ENCODE measurements at regions not wholly inside any gene's neighbourhood (a gene's known extent, or its start where the extent isn't known, plus 50 kb on each side); places are given as distances from the start of the nearest gene placed in this dataset.
"Not testable (repeated sequence)": the region's sequence is repeated elsewhere in the genome, so short reads cannot be mapped to it uniquely, and the experiment has no call there.

DNA sequence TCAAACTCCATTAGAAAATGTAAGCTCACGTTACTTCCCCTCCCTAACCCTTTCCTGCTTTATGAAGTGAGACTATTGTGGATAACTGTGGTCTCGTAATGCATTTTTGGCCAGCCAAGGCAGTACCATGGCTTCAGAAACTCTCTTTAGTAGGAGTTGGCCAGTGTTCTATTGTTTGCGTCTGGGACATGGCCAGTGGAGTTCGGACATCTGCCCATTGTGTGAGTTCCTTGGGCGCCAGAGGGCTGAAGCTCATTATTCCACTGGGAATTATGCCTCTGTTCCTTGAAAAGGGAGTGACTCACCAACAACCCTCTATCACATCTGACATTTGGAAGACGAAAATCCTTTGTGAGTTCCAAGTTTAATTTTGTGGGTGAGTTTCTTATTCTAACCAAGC is 319.5 kb upstream of the SOX9 start:
- TF ChIP-seq Cebpa-rat (IDR thresholded peaks at IDR 0.05): no peak
- Histone ChIP-seq H3K4me1 (no peaks in the 10 kb centered on the region), H3K4me2 (no peak overlapping the region), H3K27ac (no peak overlapping the region), H3K4me3 (no peak overlapping the region), H3K36me3 (no peaks in the 10 kb centered on the region), H3K9me3 (no peaks in the 10 kb centered on the region), H3K9ac (no peak overlapping the region), H3K27me3 (no peaks in the 10 kb centered on the region), H4K20me1 (no peaks in the 10 kb centered on the region)

DNA sequence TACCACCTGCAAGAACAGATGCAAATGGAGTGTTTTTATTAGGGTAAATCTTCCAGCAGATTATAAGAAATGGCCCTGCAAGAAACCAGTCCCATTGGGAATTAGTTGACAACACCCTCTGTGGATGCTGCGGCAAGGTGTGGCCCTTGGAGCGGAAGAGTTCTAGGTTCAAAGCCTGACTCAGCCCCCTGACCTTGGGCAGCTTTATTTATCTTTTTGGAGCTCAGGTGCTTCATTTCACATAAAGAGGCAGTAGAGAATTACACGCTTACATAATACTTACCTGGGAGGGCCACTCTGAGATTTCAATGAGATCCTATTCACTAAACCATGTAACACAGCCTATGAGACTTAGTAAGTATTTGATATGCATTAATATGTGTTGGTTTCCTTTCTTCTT is 318.2 kb upstream of the SOX9 start:
- no peaks in the 10 kb centered on the region for H3K27me3 ChIP-seq
- H3K36me3 ChIP-seq: no peaks in the 10 kb centered on the region
- no peak overlapping the region for H3K27ac ChIP-seq
- H3K9ac ChIP-seq: no peak overlapping the region
- no peaks in the 10 kb centered on the region for H3K9me3 ChIP-seq
- TF ChIP-seq Cebpa-rat (IDR thresholded peaks at IDR 0.05): no peak
- no peaks in the 10 kb centered on the region for H4K20me1 ChIP-seq
- no peaks in the 10 kb centered on the region for H3K4me1 ChIP-seq
- no peak overlapping the region for H3K4me2 ChIP-seq
- no peak overlapping the region for H3K4me3 ChIP-seq

DNA sequence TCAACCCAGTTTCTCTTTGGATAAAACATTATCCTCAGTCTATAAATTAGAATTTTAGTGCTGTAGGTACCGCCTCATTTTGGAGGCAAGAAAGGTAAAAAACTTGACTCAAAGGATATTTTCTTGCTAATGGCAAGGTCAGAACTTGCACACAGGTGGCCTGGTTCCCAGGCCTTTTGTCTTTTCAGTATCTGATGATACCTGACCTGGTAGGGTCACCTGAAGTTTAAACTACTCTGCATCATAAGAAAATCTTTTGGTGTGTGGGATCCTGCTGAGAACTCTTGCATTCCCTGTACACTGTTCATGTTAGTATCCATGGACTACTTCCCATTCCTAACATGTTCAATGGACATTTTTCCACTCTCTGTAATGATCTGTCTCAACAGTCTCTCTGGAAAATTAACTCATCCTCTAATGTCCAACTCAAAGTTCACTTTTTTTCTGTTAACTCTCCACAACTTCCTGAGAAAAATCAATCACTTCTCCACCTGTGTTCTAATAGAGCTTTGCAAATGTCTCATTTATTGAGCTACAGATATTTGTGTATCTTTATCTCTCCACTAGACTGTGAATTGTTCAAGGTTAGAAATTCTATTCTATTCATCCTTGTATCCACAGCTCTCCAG is 317.1 kb upstream of the SOX9 start:
- Histone ChIP-seq H3K4me1 (no peaks in the 10 kb centered on the region), H3K9ac (no peak overlapping the region), H3K4me3 (no peak overlapping the region), H3K27ac (no peak overlapping the region), H4K20me1 (no peaks in the 10 kb centered on the region), H3K9me3 (no peaks in the 10 kb centered on the region), H3K36me3 (no peaks in the 10 kb centered on the region), H3K4me2 (no peak overlapping the region), H3K27me3 (no peaks in the 10 kb centered on the region)
- TF ChIP-seq Cebpa-rat (IDR thresholded peaks at IDR 0.05): no peak

DNA sequence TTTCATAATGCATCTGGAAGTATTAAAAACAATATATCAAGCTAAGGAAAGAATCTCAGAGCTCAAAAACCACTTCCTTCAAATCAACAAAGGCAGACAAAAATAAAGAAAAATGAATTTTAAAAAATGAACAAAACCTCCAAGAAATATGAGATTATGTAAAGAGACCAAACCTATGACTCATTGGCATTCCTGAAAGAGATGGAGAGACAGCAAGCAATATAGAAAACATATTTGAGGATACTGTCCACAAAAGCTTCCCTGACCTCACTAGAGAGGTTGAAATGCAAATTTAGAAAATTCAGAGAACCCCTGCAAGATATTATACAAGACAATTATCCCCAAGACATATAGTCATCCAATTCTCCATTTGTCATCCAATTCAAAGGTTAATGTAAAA is 311.3 kb upstream of the SOX9 start:
- Histone ChIP-seq H3K27me3 (no peaks in the 10 kb centered on the region), H4K20me1 (no peaks in the 10 kb centered on the region), H3K9ac (no peak overlapping the region), H3K4me2 (no peak overlapping the region), H3K9me3 (no peaks in the 10 kb centered on the region), H3K4me3 (no peak overlapping the region), H3K4me1 (no peaks in the 10 kb centered on the region), H3K27ac (no peak overlapping the region), H3K36me3 (no peaks in the 10 kb centered on the region)
- TF ChIP-seq Cebpa-rat (IDR thresholded peaks at IDR 0.05): no peak

DNA sequence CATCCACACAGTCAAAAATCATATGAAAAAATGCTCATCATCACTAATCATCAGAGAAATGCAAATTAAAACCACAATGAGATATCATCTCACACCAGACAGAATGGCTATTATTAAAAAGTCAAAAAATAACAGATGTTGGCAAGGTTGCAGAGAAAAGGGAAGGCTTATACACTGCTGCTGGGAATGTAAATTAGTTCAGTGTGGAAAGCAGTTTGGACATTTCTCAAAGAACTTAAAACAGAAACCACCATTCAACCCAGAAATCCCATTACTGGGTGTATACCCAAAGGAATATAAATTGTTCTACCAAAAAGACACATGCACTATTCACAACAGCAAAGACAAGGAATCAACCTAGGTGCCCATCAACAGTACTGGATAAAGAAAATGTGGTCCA is 307.0 kb upstream of the SOX9 start:
- not testable (repeated sequence) for H4K20me1 ChIP-seq, H3K4me3 ChIP-seq, H3K36me3 ChIP-seq, H3K4me2 ChIP-seq, H3K27ac ChIP-seq, H3K27me3 ChIP-seq, H3K9ac ChIP-seq, H3K9me3 ChIP-seq, H3K4me1 ChIP-seq

DNA sequence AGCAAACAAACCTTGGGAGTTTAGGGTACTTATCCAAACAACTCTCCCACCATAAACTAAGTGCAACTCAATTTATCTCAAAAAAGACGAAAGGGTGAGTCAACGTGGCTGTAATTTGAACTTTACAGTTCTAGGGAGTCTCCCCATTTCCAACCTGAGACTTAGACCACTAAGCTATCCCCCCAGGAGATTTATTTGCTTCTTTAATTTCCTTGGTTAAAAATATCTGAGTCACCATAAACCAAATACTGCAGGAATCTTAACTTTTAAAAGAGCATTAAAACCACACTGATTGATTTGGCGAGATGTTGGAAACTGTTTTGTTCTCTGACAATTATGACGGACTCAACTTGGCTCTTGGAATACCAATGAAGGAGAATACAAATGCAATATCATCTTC is 299.3 kb upstream of the SOX9 start:
- Histone ChIP-seq H3K4me2 (no peak overlapping the region), H3K27me3 (no peaks in the 10 kb centered on the region), H3K4me1 (no peaks in the 10 kb centered on the region), H3K4me3 (no peak overlapping the region), H3K36me3 (no peaks in the 10 kb centered on the region), H4K20me1 (no peaks in the 10 kb centered on the region), H3K9me3 (no peaks in the 10 kb centered on the region), H3K27ac (no peak overlapping the region), H3K9ac (no peak overlapping the region)
- no peak for TF ChIP-seq Cebpa-rat (IDR thresholded peaks at IDR 0.05)

DNA sequence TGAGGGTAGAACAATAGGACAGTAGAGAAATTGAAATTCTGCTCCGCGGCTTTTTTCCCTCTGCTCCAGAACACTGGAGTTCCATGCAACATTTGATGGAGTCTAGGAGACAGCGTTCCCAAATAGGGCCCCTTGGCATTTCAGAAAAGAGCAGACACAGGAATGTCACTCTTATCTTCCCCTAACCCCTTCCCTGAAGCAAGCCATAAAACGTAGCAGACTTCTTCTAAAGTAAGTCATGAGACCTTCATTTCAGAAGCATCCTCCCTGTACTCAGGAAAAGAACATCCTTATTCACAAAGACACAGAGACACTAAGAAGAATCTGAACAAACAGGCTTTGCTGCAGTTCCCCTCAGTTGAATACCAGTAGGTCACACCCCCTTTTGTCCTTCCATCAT is 296.1 kb upstream of the SOX9 start:
- H3K27ac ChIP-seq: no peak overlapping the region
- H3K27me3 ChIP-seq: no peaks in the 10 kb centered on the region
- no peak overlapping the region for H3K4me3 ChIP-seq
- H3K4me1 ChIP-seq: no peaks in the 10 kb centered on the region
- H3K36me3 ChIP-seq: no peaks in the 10 kb centered on the region
- no peak for TF ChIP-seq Cebpa-rat (IDR thresholded peaks at IDR 0.05)
- no peaks in the 10 kb centered on the region for H4K20me1 ChIP-seq
- no peak overlapping the region for H3K4me2 ChIP-seq
- H3K9me3 ChIP-seq: no peaks in the 10 kb centered on the region
- no peak overlapping the region for H3K9ac ChIP-seq

DNA sequence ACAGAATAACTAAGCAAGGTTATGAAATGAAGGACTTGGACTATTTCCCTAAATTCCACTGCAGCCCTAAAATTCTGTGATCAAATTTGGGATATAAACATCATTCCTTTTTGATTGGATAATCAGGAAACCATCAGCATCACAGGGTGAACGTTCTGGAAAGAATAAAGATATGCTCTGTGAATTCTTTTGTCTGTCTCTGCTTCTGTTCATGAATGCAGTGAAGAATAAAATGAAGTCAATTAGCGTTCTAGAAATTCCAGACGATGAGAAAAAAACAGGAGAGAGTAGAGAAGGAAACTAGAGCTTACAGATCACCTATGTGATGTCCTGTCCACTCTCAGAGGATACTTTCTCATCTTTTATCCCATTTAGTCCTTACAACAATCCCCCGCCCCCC is 295.1 kb upstream of the SOX9 start:
- Histone ChIP-seq H3K4me2 (no peak overlapping the region), H3K9ac (no peak overlapping the region), H3K36me3 (no peaks in the 10 kb centered on the region), H3K27ac (no peak overlapping the region), H3K4me3 (no peak overlapping the region), H4K20me1 (no peaks in the 10 kb centered on the region), H3K9me3 (no peaks in the 10 kb centered on the region), H3K4me1 (no peaks in the 10 kb centered on the region), H3K27me3 (no peaks in the 10 kb centered on the region)
- TF ChIP-seq Cebpa-rat (IDR thresholded peaks at IDR 0.05): no peak

DNA sequence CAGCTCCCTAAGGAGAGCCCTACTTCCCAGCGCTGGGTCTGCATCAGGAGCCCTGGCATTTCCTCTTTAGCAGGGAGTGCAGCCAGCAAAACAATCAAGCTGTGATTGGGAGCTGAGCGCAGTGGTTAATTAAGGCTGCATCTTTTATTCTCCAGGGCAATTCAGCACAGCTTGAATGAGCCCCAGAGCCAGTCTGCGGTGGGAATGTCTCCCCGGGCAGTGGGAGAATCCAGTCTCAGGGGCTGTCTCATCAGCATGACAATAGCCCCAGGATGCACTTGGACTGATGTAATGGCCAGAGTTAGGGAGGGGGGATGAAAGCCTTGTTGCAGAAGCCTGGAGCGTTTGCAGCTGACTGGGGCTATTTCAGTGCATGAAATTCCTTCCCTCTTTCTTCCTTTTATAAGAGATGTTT is 292.6 kb upstream of the SOX9 start:
- no peak overlapping the region for H3K27ac ChIP-seq
- TF ChIP-seq Cebpa-rat (IDR thresholded peaks at IDR 0.05): no peak

DNA sequence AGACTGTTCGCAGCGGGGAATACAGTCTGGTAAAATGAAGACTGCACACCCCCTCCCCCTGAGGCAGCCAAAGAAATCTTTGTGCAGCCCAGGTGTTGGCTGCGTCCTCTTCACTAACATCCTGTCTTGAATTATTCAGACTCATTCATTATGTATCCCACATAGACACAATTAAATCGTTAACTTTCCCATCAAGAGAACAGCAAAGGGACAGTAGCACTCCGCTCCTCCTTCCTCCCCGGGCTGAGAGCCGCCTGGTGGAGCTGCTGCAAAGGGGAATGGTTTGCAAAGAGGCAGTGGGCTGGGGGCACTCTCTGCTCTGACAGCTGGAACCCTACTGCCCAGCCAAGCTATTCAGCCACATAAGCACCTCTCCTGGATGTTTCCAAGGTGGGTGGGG is 290.0 kb upstream of the SOX9 start:
- no peak overlapping the region for H3K4me2 ChIP-seq
- H3K4me1 ChIP-seq: no peaks in the 10 kb centered on the region
- no peak overlapping the region for H3K27ac ChIP-seq
- no peaks in the 10 kb centered on the region for H4K20me1 ChIP-seq
- H3K9me3 ChIP-seq: no peaks in the 10 kb centered on the region
- no peak for TF ChIP-seq Cebpa-rat (IDR thresholded peaks at IDR 0.05)
- H3K4me3 ChIP-seq: no peak overlapping the region
- H3K9ac ChIP-seq: no peak overlapping the region
- H3K27me3 ChIP-seq: no peaks in the 10 kb centered on the region
- no peaks in the 10 kb centered on the region for H3K36me3 ChIP-seq

More for the DNA sequence above, 292.6 kb upstream of the SOX9 start:
- Histone ChIP-seq H3K27me3 (no peaks in the 10 kb centered on the region), H3K4me1 (no peaks in the 10 kb centered on the region), H3K4me2 (no peak overlapping the region), H3K9me3 (no peaks in the 10 kb centered on the region), H3K36me3 (no peaks in the 10 kb centered on the region), H3K4me3 (no peak overlapping the region), H3K9ac (no peak overlapping the region), H4K20me1 (no peaks in the 10 kb centered on the region)

DNA sequence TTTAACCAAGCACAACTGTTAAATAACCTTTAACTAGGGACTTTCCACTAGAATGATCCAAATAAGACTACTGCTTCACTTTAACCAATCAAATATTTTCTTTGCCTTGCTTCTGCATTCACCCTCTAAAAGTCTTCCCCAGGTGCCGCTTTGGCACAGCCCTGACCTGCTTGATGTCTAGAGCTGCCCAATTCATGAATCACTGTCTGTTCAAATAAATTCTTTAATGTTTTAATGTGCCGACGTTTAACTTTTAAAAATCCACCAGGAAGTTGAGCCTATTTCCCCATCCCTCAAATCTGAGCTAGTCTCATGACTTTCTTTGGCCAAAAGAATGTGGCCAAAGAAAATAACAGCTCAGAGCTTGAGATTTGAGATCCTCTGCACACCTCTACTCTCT is 277.8 kb upstream of the SOX9 start:
- H3K27me3 ChIP-seq: no peaks in the 10 kb centered on the region
- H3K4me2 ChIP-seq: no peak overlapping the region
- TF ChIP-seq Cebpa-rat (IDR thresholded peaks at IDR 0.05): no peak
- no peak overlapping the region for H3K9ac ChIP-seq
- H3K4me1 ChIP-seq: no peaks in the 10 kb centered on the region
- no peak overlapping the region for H3K4me3 ChIP-seq
- H3K27ac ChIP-seq: no peak overlapping the region
- no peaks in the 10 kb centered on the region for H4K20me1 ChIP-seq
- H3K36me3 ChIP-seq: no peaks in the 10 kb centered on the region
- H3K9me3 ChIP-seq: peaks cover 14% of the 10 kb centered on the region
